ENCODE measurements at regions not wholly inside any gene's neighbourhood (a gene's known extent, or its start where the extent isn't known, plus 50 kb on each side); places are given as distances from the start of the nearest gene placed in this dataset.
"Not testable (repeated sequence)": the region's sequence is repeated elsewhere in the genome, so short reads cannot be mapped to it uniquely, and the experiment has no call there.

DNA sequence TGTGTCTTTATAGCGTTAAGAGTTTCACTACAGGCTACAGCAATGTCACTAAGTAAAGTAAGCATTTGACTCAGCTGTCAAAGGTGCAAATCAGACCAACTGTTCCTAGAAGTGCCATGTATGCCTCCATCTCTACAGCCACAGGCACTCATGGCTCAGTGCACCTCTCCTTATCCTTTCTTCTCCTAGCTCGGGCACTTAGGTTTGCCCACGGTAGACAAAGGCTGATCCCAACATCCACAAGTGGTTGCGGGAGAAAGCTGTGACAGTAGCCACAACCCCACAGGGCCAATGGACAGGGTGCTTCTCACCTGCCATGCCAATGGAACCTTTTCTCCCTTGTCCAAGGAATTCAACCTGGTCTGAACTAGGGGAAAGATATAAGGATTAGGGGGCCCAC is 228.5 kb upstream of the EXOC2 start:
- DNase-seq = no peak

GRCh38 chr6:920512-920911 is 227.6 kb upstream of the EXOC2 start:
- no peak for DNase-seq

DNA sequence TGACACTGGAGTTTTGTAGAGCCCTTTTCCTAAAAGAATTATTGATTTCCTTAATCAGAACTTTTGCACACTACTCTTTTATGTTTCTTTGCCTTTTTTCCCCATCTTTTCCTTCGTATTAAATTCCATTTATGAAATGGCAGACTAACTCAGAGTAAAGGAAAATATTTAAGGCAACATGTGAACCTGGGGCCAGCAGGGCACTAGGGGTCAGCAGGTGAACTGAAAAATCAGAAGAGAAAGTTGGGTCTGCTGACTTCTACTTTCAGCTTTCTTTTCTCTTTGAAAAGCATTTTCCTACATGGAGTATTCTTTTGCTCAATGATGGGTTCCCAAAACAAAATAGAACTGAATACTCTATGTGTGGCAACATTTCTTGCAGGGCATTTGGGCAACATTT is 226.6 kb upstream of the EXOC2 start:
- DNase-seq = no peak

DNA sequence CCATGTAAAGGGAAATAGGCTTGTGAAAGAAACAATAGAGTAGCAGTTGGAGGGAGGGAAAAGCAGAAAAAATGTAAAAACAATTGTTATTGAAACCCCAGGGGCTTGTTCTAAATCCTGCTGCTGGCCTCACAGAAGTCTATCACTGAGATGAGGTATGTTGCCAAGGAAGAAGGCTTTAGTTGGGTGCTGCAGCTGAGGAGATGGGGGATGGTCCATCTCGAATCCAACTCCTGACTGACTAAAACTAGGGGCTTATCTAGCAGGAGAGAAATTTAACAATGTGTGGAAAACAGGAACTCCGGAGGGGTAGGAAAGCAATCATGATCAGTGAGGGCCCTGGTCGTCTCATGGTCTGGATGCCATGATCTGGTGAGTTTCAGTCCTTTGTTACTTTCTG is 225.0 kb upstream of the EXOC2 start:
- DNase-seq = no peak

GRCh38 chr6:917296-917695 is 224.4 kb upstream of the EXOC2 start:
- DNase-seq = no peak

DNA sequence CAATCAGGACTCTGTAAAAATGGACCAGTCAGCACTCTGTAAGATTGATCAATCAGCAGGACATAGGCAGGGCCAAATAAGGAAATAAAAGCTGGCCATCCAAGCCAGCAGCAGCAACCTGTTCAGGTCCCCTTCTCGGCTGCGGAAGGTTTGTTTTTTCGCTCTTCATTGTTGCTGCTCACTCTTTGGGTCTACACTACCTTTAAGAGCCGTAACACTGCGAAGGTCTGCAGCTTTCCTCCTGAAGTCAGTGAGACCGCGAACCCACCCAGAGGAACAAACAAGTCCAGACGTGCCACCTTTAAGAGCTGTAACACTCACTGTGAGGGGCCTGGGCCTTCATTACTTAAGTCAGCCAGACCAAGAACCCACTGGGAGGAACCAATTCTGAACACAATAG is 223.2 kb upstream of the EXOC2 start:
- DNase-seq = no peak

GRCh38 chr6:912871-913835 is 220.2 kb upstream of the EXOC2 start:
- no peak for DNase-seq

DNA sequence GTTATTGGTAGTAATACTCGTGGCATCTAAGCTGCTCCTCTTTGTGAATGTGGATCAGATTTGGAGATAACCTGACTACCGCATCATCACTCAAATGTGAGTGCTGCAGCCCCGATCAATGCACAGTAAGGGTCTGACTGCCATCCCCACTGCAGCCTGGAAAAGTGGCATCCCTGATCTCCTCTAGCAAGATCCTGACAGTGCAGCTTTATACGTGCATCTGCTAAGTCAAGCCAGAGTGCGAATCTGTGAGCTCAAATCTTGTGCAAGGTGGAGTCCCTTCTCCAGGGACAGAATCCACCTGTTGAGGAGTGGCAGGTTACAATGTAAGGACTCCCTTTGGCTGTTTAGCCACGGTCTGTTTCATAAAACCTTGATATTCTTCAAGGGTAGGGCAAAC is 215.0 kb upstream of the EXOC2 start:
- no peak for DNase-seq

- DNase-seq = no peak
These were observed 214.0 kb upstream of the EXOC2 start for GRCh38 chr6:906920-907319.

DNA sequence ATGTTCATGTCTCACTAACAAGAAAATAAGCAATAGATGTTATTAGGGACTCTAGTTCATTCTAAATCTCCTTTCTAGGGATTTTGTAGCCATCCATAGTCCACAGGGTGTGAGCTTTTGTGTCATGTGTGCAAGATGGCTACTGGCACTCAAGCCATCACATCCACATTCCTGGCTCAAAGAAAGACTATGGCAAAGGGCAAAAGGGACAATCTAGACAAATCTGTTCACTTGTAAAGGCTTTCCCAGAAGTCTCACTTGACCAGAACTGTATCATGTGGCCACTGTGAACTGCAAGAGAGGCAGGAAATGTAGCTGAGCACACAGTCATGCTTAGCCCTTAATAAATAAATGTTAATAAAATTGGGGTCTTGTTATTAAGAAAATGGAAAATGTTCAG is 212.6 kb upstream of the EXOC2 start:
- DNase-seq = no peak

GRCh38 chr6:904994-905393 is 212.1 kb upstream of the EXOC2 start:
- no peak for DNase-seq

GRCh38 chr6:903761-904160 is 210.8 kb upstream of the EXOC2 start:
- no peak for DNase-seq

- DNase-seq = no peak
These were observed 208.9 kb upstream of the EXOC2 start for GRCh38 chr6:901696-902460.

DNA sequence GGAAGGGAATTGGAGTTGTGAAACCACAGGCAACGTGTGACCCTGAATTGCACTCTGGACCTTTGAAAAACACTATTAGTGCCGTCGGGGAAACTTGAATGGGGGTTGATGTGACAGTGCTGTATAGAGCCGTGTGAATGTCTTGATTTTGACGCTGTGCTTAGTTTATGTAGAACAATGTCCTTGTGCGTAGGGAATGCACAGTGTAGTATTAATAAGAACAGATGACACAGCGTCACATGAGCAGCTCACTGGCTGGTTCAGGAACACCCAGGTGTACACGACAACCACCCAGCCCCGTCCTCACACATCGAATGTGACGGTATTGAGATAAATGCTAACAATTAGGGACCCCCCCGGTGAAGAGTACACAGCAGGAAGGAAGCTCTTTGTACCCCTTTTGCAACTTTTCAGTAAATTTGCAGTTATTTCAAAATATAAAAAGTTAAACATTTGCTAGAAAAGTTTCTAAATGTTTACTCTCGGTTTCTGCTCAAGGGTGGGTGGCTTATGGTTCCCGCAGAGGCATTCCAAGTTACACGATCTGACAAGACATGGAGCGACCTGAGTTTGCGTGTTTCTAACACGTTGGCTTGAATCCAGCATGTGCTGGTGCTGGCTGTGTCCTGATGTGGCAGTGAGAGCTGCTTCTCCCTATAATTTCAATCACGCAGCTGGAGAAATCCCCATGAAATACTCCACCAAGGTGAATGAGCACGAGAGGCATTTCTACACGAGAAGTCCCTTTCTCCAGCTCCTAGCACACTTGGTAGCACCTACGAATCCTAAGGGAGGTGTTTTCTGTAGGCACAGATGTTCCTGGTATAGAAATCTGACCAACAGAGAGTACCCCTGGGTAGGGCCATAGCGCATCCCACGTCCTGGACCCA is 208.0 kb upstream of the EXOC2 start:
- DNase-seq = no peak

GRCh38 chr6:897528-898207 is 204.7 kb upstream of the EXOC2 start:
- no peak for DNase-seq

DNA sequence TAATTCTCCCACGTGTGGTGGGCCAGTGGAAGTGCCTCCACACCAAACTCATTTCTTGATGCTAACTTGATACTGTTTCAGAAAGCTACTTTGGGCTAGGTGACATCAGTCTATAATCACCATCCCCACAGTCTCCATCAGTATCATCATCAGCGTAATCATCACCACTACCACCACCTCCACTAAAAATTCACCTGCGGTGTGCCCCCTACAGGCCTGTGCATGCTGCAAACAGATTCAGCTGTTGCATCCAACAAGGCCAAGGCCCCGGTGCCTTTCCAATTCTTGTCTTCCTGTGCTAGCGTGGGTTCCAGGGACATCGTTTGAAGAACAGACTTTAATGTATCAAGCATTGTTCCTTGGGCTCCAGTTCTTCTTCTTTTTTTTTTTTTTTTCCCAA is 201.3 kb upstream of the EXOC2 start:
- DNase-seq = no peak

DNA sequence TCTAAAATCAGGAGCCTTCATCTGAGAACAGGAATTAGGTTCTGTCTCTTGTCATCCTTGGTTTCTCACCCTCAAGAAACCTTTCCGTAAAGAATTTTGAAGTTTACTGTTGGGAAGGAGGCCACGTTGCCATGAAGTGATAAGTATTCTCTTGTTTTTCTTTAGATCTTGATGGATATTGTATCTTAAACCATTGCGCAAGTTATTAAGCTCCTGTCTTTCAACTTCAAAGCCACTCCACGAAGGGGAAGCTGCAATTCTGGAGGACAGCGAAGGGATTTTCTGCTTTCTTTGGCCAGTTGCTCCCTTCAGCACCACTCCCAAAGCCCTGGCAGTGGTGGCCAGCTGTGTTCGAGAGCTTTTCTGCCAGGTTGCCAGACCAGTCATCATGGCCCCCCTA is 198.1 kb upstream of the EXOC2 start:
- DNase-seq = no peak

- DNase-seq = no peak
These were observed 197.3 kb upstream of the EXOC2 start for GRCh38 chr6:890201-890600.

DNA sequence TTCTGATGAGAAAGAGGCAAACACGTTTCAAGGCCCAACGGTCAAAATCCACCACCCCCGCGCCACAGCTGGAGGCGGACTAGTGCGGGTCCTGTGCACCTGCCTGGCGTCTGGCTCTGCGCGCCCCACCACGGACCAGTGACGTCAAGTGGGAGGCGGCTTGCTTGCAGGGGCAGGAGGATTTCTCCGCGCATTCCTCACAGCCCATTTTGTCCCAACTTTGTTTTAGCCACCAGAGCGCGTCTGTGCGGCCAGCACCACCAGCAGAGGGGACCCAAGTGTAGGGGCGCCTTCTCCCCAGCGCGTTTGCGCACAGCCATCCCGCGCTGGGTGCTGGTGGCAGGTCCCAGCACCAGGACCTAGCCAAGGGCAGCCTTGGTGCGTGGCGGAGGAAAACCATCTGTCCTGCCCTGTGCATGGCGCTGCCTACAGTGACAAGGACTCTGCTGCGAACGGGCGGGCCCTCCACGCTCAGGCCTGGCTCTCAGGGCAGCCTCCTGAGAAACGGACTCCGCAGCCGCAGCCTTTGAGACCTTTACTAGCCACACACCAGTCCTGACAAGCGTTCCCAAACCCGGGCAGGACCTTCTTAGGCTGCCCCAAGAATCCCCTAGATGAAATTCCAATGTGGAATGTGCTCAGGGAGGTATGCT is 194.8 kb upstream of the EXOC2 start:
- no peak for DNase-seq

DNA sequence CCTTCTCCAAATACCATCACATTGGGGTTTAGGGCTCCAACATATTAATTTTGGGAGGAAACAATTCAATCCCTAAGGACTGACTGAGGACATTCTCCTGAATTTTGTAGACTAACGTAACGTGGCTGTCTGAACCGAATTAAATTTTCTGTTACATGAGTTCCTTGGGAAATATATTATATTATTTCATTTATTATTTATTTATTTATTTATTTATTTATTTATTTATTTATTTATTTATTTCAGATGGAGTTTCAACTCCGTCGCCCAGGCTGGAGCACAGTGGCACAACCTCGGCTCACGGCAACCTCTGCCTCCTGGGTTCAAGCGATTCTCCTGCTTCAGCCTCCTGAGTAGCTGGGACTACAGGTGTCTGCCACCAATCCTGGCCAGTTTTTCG is 193.2 kb upstream of the EXOC2 start:
- not testable (repeated sequence) for DNase-seq

GRCh38 chr6:885051-885590 is 192.2 kb upstream of the EXOC2 start:
- DNase-seq = no peak

- no peak for DNase-seq
These were observed 191.6 kb upstream of the EXOC2 start for GRCh38 chr6:884570-884969.
